ENCODE measurements at regions not wholly inside any gene's neighbourhood (a gene's known extent, or its start where the extent isn't known, plus 50 kb on each side); places are given as distances from the start of the nearest gene placed in this dataset.

DNA sequence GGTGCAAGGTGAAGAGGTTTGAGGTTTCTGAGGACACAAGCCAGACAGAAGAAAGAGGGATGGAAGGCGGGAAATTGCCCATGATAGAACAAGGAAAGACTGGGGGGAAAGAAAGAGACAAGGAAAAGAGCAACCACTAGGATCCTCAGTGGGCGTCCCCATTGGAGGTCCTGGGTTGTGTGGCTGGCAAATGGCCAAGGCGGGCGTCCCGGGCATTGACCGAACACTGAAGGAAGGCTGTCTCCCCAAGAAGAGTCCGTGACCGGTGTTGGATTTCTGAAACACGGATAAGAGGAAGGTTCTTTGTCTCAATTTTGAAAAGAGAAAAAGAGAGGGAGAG, 746.6 kb upstream of the ADGRB3 start:
- TF ChIP-seq, protein P1, sequence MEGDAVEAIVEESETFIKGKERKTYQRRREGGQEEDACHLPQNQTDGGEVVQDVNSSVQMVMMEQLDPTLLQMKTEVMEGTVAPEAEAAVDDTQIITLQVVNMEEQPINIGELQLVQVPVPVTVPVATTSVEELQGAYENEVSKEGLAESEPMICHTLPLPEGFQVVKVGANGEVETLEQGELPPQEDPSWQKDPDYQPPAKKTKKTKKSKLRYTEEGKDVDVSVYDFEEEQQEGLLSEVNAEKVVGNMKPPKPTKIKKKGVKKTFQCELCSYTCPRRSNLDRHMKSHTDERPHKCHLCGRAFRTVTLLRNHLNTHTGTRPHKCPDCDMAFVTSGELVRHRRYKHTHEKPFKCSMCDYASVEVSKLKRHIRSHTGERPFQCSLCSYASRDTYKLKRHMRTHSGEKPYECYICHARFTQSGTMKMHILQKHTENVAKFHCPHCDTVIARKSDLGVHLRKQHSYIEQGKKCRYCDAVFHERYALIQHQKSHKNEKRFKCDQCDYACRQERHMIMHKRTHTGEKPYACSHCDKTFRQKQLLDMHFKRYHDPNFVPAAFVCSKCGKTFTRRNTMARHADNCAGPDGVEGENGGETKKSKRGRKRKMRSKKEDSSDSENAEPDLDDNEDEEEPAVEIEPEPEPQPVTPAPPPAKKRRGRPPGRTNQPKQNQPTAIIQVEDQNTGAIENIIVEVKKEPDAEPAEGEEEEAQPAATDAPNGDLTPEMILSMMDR (IDR thresholded peaks at IDR 0.05): no peak
- TF ChIP-seq POLR2A (IDR thresholded peaks at IDR 0.05; ENCODE audit: low read length) (no peak), RARB (CRISPR knock-in tag; IDR thresholded peaks at IDR 0.05) (no peak), ZC3H11A (IDR thresholded peaks at IDR 0.05) (no peak), CHD2 (IDR thresholded peaks at IDR 0.05; ENCODE audit: low read length, partially characterized antibody) (no peak), ESRRA (IDR thresholded peaks at IDR 0.05; ENCODE audit: borderline replicate concordance, low read length) (no peak), SMC3 (IDR thresholded peaks at IDR 0.05) (no peak), RAD21 (conservative IDR thresholded peaks at IDR 0.05 in 1 of 2, IDR thresholded peaks at IDR 0.05 in 1 of 2) (no peak)
- TF ChIP-seq, protein P2, sequence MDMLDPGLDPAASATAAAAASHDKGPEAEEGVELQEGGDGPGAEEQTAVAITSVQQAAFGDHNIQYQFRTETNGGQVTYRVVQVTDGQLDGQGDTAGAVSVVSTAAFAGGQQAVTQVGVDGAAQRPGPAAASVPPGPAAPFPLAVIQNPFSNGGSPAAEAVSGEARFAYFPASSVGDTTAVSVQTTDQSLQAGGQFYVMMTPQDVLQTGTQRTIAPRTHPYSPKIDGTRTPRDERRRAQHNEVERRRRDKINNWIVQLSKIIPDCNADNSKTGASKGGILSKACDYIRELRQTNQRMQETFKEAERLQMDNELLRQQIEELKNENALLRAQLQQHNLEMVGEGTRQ (IDR thresholded peaks at IDR 0.05): no peak
- TF ChIP-seq, protein P3, sequence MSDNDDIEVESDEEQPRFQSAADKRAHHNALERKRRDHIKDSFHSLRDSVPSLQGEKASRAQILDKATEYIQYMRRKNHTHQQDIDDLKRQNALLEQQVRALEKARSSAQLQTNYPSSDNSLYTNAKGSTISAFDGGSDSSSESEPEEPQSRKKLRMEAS (IDR thresholded peaks at IDR 0.05): no peak
- TF ChIP-seq, protein P4, sequence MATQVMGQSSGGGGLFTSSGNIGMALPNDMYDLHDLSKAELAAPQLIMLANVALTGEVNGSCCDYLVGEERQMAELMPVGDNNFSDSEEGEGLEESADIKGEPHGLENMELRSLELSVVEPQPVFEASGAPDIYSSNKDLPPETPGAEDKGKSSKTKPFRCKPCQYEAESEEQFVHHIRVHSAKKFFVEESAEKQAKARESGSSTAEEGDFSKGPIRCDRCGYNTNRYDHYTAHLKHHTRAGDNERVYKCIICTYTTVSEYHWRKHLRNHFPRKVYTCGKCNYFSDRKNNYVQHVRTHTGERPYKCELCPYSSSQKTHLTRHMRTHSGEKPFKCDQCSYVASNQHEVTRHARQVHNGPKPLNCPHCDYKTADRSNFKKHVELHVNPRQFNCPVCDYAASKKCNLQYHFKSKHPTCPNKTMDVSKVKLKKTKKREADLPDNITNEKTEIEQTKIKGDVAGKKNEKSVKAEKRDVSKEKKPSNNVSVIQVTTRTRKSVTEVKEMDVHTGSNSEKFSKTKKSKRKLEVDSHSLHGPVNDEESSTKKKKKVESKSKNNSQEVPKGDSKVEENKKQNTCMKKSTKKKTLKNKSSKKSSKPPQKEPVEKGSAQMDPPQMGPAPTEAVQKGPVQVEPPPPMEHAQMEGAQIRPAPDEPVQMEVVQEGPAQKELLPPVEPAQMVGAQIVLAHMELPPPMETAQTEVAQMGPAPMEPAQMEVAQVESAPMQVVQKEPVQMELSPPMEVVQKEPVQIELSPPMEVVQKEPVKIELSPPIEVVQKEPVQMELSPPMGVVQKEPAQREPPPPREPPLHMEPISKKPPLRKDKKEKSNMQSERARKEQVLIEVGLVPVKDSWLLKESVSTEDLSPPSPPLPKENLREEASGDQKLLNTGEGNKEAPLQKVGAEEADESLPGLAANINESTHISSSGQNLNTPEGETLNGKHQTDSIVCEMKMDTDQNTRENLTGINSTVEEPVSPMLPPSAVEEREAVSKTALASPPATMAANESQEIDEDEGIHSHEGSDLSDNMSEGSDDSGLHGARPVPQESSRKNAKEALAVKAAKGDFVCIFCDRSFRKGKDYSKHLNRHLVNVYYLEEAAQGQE (IDR thresholded peaks at IDR 0.05): no peak
- TF ChIP-seq, protein P5, sequence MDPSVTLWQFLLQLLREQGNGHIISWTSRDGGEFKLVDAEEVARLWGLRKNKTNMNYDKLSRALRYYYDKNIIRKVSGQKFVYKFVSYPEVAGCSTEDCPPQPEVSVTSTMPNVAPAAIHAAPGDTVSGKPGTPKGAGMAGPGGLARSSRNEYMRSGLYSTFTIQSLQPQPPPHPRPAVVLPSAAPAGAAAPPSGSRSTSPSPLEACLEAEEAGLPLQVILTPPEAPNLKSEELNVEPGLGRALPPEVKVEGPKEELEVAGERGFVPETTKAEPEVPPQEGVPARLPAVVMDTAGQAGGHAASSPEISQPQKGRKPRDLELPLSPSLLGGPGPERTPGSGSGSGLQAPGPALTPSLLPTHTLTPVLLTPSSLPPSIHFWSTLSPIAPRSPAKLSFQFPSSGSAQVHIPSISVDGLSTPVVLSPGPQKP (IDR thresholded peaks at IDR 0.05; ENCODE audit: low read depth, low read length): no peak

All from A549 (cell line).